Astrocyte of the cerebellum (primary cell): ENCODE measurements at regions not wholly inside any gene's neighbourhood (a gene's known extent, or its start where the extent isn't known, plus 50 kb on each side); places are given as distances from the start of the nearest gene placed in this dataset.
"Not testable (repeated sequence)": the region's sequence is repeated elsewhere in the genome, so short reads cannot be mapped to it uniquely, and the experiment has no call there.

Experiments used
- DNase-seq: peaks from one replicate; pipeline ENCODE4 v3.0.0-alpha.2; 2011; ENCODE audit warnings: low read depth
- H3K4me3 ChIP-seq: 2 replicates; pipeline ENCODE4 v1.5.1; 2011; ENCODE audit warnings: mild to moderate bottlenecking, low read depth, low read length, moderate library complexity
- CTCF ChIP-seq: IDR thresholded peaks from 2 replicates; pipeline ENCODE4 v1.5.1; 2012; ENCODE audit warnings: low read length, low read depth, moderate library complexity, mild to moderate bottlenecking; ENCODE audit errors: missing control alignments
- in situ Hi-C: cut with HindIII; loops from 2 replicates; pipeline ENCODE4 v1.10.0; 2017; ENCODE audit warnings: low sequenced_read_pairs

- H3K4me3 ChIP-seq = no peak overlapping the region
- DNase-seq = no peak
- in situ Hi-C loops = no loop called here
- TF ChIP-seq CTCF = no peak
Observed at GRCh38 chr5:135095052-135095715, 61.2 kb upstream of the PITX1 start.

GRCh38 chr5:135094339-135095051 lies 60.5 kb upstream of the PITX1 start:
- H3K4me3 ChIP-seq = no peak overlapping the region
- TF ChIP-seq CTCF = no peak
- no peak for DNase-seq
- in situ Hi-C loops = no loop called here

- H3K4me3 ChIP-seq, DNase-seq, in situ Hi-C loops: not testable (repeated sequence)
Observed at GRCh38 chr5:135093483-135093882, 59.5 kb upstream of the PITX1 start.

- TF ChIP-seq CTCF = no peak
- H3K4me3 ChIP-seq = no peak overlapping the region
- DNase-seq = no peak
- in situ Hi-C loops = no loop called here
Observed at GRCh38 chr5:135092476-135092875, 58.4 kb upstream of the PITX1 start.

- H3K4me3 ChIP-seq = no peak overlapping the region
- TF ChIP-seq CTCF = no peak
- in situ Hi-C loops = no loop called here
- DNase-seq = no peak
Observed at GRCh38 chr5:135091286-135091685, 57.3 kb upstream of the PITX1 start.

- TF ChIP-seq CTCF = no peak
- no peak for DNase-seq
- H3K4me3 ChIP-seq = no peak overlapping the region
- in situ Hi-C loops = no loop called here
Observed at GRCh38 chr5:135089912-135090311, 55.9 kb upstream of the PITX1 start.

- in situ Hi-C loops = no loop called here
Observed at GRCh38 chr5:135088911-135089310, 54.9 kb upstream of the PITX1 start.

More at GRCh38 chr5:135088911-135089310, 54.9 kb upstream of the PITX1 start:
- no peak overlapping the region for H3K4me3 ChIP-seq
- TF ChIP-seq CTCF = no peak
- DNase-seq = no peak
